Neuronal stem cell (in vitro differentiated cells): ENCODE measurements at regions not wholly inside any gene's neighbourhood (a gene's known extent, or its start where the extent isn't known, plus 50 kb on each side); places are given as distances from the start of the nearest gene placed in this dataset.

Source experiments
- DNase-seq: peaks from one replicate; pipeline ENCODE4 v3.0.0-alpha.2; 2013; ENCODE audit warnings: low spot score
- H2AFZ ChIP-seq: one replicate; pipeline ENCODE4 v1.6.1; 2013; ENCODE audit warnings: mild to moderate bottlenecking, low read length, inconsistent platforms
- H2AK5ac ChIP-seq: 2 replicates; pipeline ENCODE4 v1.6.1; 2013; ENCODE audit warnings: low read depth, mild to moderate bottlenecking, inconsistent platforms, low read length, moderate library complexity, mixed read lengths
- H2BK120ac ChIP-seq: 2 replicates; pipeline ENCODE4 v1.6.1; 2013; ENCODE audit warnings: low read depth, mild to moderate bottlenecking, inconsistent platforms, low read length, moderate library complexity, mixed read lengths
- H2BK12ac ChIP-seq: one replicate; pipeline ENCODE4 v1.6.1; 2013; ENCODE audit warnings: low read length, inconsistent platforms
- H2BK15ac ChIP-seq: 2 replicates; pipeline ENCODE4 v1.6.1; 2013; ENCODE audit warnings: mild to moderate bottlenecking, low read length, inconsistent platforms, mixed read lengths
- H2BK5ac ChIP-seq: one replicate; pipeline ENCODE4 v1.6.1; 2013; ENCODE audit warnings: inconsistent platforms, mild to moderate bottlenecking, low read length, moderate library complexity
- H3K14ac ChIP-seq: one replicate; pipeline ENCODE4 v1.6.1; 2013; ENCODE audit warnings: low read length, inconsistent platforms
- H3K18ac ChIP-seq: 2 replicates; pipeline ENCODE4 v1.6.1; 2013; ENCODE audit warnings: low read length, inconsistent platforms
- H3K23ac ChIP-seq: 2 replicates; pipeline ENCODE4 v1.6.1; 2013; ENCODE audit warnings: low read depth, mild to moderate bottlenecking, mixed read lengths, low read length, inconsistent platforms; ENCODE audit not compliant: poor library complexity
- H3K27ac ChIP-seq: replicated peaks from 3 replicates; pipeline ENCODE4 v1.5.1; 2013; ENCODE audit warnings: low read length, inconsistent platforms
- H3K27me3 ChIP-seq, 3 experiments: 2 replicates each; pipeline ENCODE4 v1.6.1; 2013; ENCODE audit warnings: low read length in 3 of 3, mild to moderate bottlenecking in 2 of 3, inconsistent platforms in 1 of 3, low read depth in 1 of 3, mixed read lengths in 1 of 3, moderate library complexity in 1 of 3; ENCODE audit not compliant: control insufficient read depth in 3 of 3, insufficient read depth in 3 of 3
- H3K36me3 ChIP-seq, 2 donors: replicated peaks in 1 of 2; 2 replicates each; pipeline ENCODE4 v1.6.1; 2013; ENCODE audit warnings: low read length in 2 of 2; ENCODE audit not compliant: control insufficient read depth in 2 of 2, insufficient read depth in 2 of 2
- H3K4ac ChIP-seq: 2 replicates; pipeline ENCODE4 v1.6.1; 2013; ENCODE audit warnings: inconsistent platforms, mild to moderate bottlenecking, low read length, moderate library complexity
- H3K4me1 ChIP-seq, 2 donors: 1 replicate in 1 of 2; 2 replicates in 1 of 2; pipeline ENCODE4 v1.6.1; 2013; ENCODE audit warnings: low read length in 2 of 2, low read depth in 1 of 2; ENCODE audit not compliant: control insufficient read depth in 2 of 2, insufficient read depth in 1 of 2
- H3K4me2 ChIP-seq: one replicate; pipeline ENCODE4 v1.6.1; 2013; ENCODE audit warnings: mild to moderate bottlenecking, low read length, inconsistent platforms; ENCODE audit not compliant: insufficient read depth, poor library complexity, severe bottlenecking
- H3K4me3 ChIP-seq, 2 donors: 2 replicates each; pipeline ENCODE4 v1.5.1; 2013; ENCODE audit warnings: low read length in 2 of 2, mild to moderate bottlenecking in 2 of 2, inconsistent platforms in 1 of 2, moderate library complexity in 1 of 2
- H3K79me1 ChIP-seq: one replicate; pipeline ENCODE4 v1.6.1; 2013; ENCODE audit warnings: low read depth, mild to moderate bottlenecking, inconsistent platforms, low read length, moderate library complexity
- H3K9ac ChIP-seq: one replicate; pipeline ENCODE4 v1.6.1; 2013; ENCODE audit warnings: mild to moderate bottlenecking, low read depth, low read length, inconsistent platforms; ENCODE audit not compliant: poor library complexity
- H3K9me3 ChIP-seq, 2 donors: replicated peaks in 1 of 2; 2 replicates each; pipeline versions ENCODE3 to v1.6.1; 2013; ENCODE audit warnings: low read length in 2 of 2, mild to moderate bottlenecking in 2 of 2, inconsistent platforms in 1 of 2, low read depth in 1 of 2, mixed read lengths in 1 of 2, moderate library complexity in 1 of 2; ENCODE audit not compliant: control insufficient read depth in 2 of 2, insufficient read depth in 1 of 2
- H4K8ac ChIP-seq: one replicate; pipeline ENCODE4 v1.6.1; 2013; ENCODE audit warnings: low read depth, mild to moderate bottlenecking, inconsistent platforms, low read length, moderate library complexity
- H4K91ac ChIP-seq: one replicate; pipeline ENCODE4 v1.6.1; 2013; ENCODE audit warnings: low read length, low read depth, mild to moderate bottlenecking, inconsistent platforms; ENCODE audit not compliant: poor library complexity
- WGBS, 2 donors: extraction: QIAGEN DNeasy Blood & Tissue Kit; methylation state at CpG; one replicate each; pipeline ENCODE4 v1.1.7; 2013; ENCODE audit warnings: missing lambda C conversion rate in 2 of 2, mixed read lengths in 1 of 2; ENCODE audit not compliant: insufficient read length in 2 of 2, insufficient replicate concordance in 1 of 2; ENCODE audit errors: extremely low coverage in 2 of 2; 5-methylcytosine and 5-hydroxymethylcytosine counted together

DNA sequence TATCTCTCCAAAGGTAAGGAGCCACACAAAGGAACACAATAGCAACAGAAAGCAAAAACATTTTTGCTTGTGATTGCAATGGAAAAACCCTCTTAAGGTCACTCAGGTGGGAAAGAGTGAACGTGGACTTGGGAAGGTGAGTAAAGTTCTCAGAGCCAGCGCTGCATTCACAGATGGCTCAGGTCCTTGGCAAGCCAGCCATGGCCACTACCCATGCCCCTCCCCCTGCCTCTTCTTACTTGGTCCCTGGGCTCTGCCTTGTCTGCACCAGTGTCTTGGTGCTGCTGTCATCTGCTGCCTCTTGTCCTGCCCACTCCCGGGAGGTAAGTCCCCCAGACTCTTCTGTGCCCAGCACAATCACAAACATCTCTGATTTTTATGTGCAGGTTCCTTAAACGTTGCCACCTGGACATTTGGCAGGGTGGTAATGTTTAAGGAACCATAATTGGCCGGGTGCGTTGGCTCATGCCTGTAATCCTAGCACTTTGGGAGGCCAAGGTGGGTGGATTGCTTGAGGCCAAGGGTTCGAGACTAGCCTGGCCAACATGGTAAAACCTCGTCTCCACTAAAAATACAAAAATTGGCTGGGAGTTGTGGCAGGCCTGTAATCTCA, 74.6 kb downstream of the FEM1C start:
- H2AK5ac ChIP-seq, result no peak overlapping the region
- no peaks in the 10 kb centered on the region for H3K27me3 ChIP-seq
- H2BK15ac ChIP-seq, result no peak overlapping the region
- no peak overlapping the region for H3K9ac ChIP-seq
- H3K4ac ChIP-seq, result no peak overlapping the region
- H3K79me1 ChIP-seq, result no peaks in the 10 kb centered on the region
- H4K91ac ChIP-seq, result no peak overlapping the region
- H3K4me3 ChIP-seq, result no peak overlapping the region
- H3K18ac ChIP-seq, result peak overlapping the region; percentile 19
- H2BK12ac ChIP-seq, result no peak overlapping the region
- H3K36me3 ChIP-seq, result no peaks in the 10 kb centered on the region
- H3K4me1 ChIP-seq, result peaks cover 0 to 1% of the 10 kb centered on the region in 2 donors
- whole genome bisulfite sequencing, 2 donors, result no CpG with 5 or more reads among the region's 8 CpGs
- peak overlapping the region; percentile 69 for H3K23ac ChIP-seq
- DNase-seq, result no peak
- H3K14ac ChIP-seq, result peak overlapping the region; percentile 47
- no peak overlapping the region for H3K4me2 ChIP-seq
- H4K8ac ChIP-seq, result no peak overlapping the region
- no peak overlapping the region for H2BK120ac ChIP-seq
- H3K27ac ChIP-seq, result no peak overlapping the region
- H3K9me3 ChIP-seq, result no peaks in the 10 kb centered on the region
- H2AFZ ChIP-seq, result no peak overlapping the region
- peak overlapping the region; percentile 17 for H2BK5ac ChIP-seq

DNA sequence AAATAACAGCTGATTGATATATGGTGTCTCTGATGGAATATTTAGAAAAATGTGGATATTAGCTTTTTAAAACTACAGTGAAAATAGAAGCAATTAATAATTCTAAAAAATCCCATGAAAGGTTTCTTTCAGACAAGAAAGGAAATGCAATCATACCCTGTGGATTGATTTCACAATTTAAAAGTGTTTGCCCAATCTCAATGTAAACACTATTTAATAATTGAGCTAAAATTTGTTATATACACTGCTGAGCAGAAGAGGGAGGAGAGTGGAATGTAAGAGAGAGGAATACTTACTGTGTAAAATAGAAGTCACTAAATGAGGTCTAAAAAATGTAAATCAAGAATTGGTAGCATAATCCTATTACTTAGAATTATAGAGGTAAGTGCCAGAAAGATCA, 76.9 kb downstream of the FEM1C start:
- no peak overlapping the region for H3K4ac ChIP-seq
- H3K14ac ChIP-seq, result no peak overlapping the region
- H3K4me3 ChIP-seq, result no peak overlapping the region
- no peak overlapping the region for H2AK5ac ChIP-seq
- H3K18ac ChIP-seq, result no peak overlapping the region
- no peaks in the 10 kb centered on the region for H3K27me3 ChIP-seq
- H3K27ac ChIP-seq, result no peak overlapping the region
- H4K8ac ChIP-seq, result no peak overlapping the region
- no peaks in the 10 kb centered on the region for H3K36me3 ChIP-seq
- H3K79me1 ChIP-seq, result no peaks in the 10 kb centered on the region
- H4K91ac ChIP-seq, result no peak overlapping the region
- H2BK15ac ChIP-seq, result no peak overlapping the region
- no peak overlapping the region for H3K9ac ChIP-seq
- H3K4me2 ChIP-seq, result no peak overlapping the region
- H3K23ac ChIP-seq, result no peak overlapping the region
- H2AFZ ChIP-seq, result no peak overlapping the region
- H2BK120ac ChIP-seq, result no peak overlapping the region
- H2BK12ac ChIP-seq, result no peak overlapping the region
- no peak for DNase-seq
- H3K9me3 ChIP-seq, result no peaks in the 10 kb centered on the region
- H3K4me1 ChIP-seq, result peaks cover 0 to 2% of the 10 kb centered on the region in 2 donors
- no peak overlapping the region for H2BK5ac ChIP-seq

DNA sequence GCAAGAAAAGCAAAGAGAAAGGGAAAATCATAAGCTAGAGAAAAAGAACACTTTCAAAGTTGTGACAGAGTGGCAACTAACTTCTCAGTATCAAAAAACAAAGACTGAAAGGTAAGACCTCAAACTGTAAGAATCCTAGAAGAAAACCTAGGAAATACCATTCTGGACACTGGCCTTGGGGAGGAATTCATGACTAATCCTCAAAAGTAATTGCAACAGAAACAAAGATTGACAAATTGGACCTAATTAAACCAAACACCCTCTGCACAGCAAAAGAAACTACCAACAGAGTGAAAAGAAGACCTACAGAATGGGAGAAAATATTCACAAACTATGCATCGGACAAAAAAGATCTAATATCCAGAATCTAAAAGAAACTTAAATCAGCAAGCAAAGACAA, 79.1 kb downstream of the FEM1C start:
- H4K8ac ChIP-seq, result no peak overlapping the region
- no CpG with 5 or more reads among the region's 1 CpG for WGBS, 2 donors
- H3K9ac ChIP-seq, result no peak overlapping the region

DNA sequence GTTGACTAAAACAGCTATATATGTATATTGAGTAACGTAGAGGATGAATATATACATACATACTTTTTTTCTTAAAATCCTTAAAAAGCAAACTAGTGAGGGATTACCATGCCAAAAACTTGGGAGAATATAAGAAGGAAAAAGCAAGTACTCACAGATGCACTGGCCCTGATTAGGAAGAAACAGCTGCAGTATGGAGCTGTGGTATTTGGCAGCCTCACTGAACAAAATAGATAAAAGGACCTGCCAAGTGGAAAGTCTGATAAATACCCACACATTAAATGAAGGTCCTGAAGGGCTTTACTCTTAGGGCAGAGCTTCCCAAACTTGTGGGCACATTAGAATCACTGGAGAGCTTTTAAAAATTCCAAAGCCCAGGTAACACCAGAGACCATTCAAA, 80.6 kb downstream of the FEM1C start:
- H2BK5ac ChIP-seq, result no peak overlapping the region
- DNase-seq, result no peak

More for the DNA sequence above, 79.1 kb downstream of the FEM1C start:
- Histone ChIP-seq H2AK5ac (no peak overlapping the region), H2BK120ac (no peak overlapping the region), H3K18ac (no peak overlapping the region), H3K14ac (no peak overlapping the region), H3K36me3 (no peaks in the 10 kb centered on the region), H3K27ac (no peak overlapping the region), H3K27me3 (no peaks in the 10 kb centered on the region), H2AFZ (no peak overlapping the region), H3K79me1 (no peaks in the 10 kb centered on the region), H3K9me3 (no peaks in the 10 kb centered on the region), H2BK15ac (no peak overlapping the region), H3K23ac (no peak overlapping the region), H3K4ac (no peak overlapping the region), H3K4me1 (peaks cover 0 to 4% of the 10 kb centered on the region in 2 donors), H2BK5ac (no peak overlapping the region), H3K4me3 (no peak overlapping the region), H2BK12ac (no peak overlapping the region), H4K91ac (no peak overlapping the region), H3K4me2 (no peak overlapping the region)
- DNase-seq, result no peak

More for the DNA sequence above, 80.6 kb downstream of the FEM1C start:
- Histone ChIP-seq H3K9ac (no peak overlapping the region), H4K91ac (no peak overlapping the region), H3K4me3 (no peak overlapping the region), H2BK120ac (no peak overlapping the region), H3K4me1 (peaks cover 0 to 4% of the 10 kb centered on the region in 2 donors), H4K8ac (no peak overlapping the region), H2BK15ac (no peak overlapping the region), H2AK5ac (no peak overlapping the region), H2BK12ac (no peak overlapping the region), H3K79me1 (no peaks in the 10 kb centered on the region), H3K14ac (no peak overlapping the region), H3K27me3 (no peaks in the 10 kb centered on the region), H3K36me3 (no peaks in the 10 kb centered on the region), H3K27ac (no peak overlapping the region), H3K23ac (no peak overlapping the region), H3K18ac (no peak overlapping the region), H2AFZ (no peak overlapping the region), H3K4ac (no peak overlapping the region), H3K4me2 (no peak overlapping the region), H3K9me3 (no peaks in the 10 kb centered on the region)
- no CpG with 5 or more reads among the region's 1 CpG for WGBS, 2 donors
